GM12865 (cell line): ENCODE measurements at regions not wholly inside any gene's neighbourhood (a gene's known extent, or its start where the extent isn't known, plus 50 kb on each side); places are given as distances from the start of the nearest gene placed in this dataset.

Source experiments
- DNase-seq: peaks from one replicate; pipeline ENCODE4 v3.0.0; 2010; ENCODE audit warnings: low read depth
- H3K4me3 ChIP-seq: 2 replicates; pipeline ENCODE4 v1.5.1; 2011; ENCODE audit warnings: mild to moderate bottlenecking, low read depth, low read length, control low read depth
- TF ChIP-seq, protein P1 (sequence below): IDR thresholded peaks from 2 replicates; pipeline ENCODE4 v1.5.1; 2011; ENCODE audit warnings: low read length, control low read depth, low read depth, inconsistent platforms; ENCODE audit not compliant: insufficient read depth; ENCODE audit errors: missing control alignments

DNA sequence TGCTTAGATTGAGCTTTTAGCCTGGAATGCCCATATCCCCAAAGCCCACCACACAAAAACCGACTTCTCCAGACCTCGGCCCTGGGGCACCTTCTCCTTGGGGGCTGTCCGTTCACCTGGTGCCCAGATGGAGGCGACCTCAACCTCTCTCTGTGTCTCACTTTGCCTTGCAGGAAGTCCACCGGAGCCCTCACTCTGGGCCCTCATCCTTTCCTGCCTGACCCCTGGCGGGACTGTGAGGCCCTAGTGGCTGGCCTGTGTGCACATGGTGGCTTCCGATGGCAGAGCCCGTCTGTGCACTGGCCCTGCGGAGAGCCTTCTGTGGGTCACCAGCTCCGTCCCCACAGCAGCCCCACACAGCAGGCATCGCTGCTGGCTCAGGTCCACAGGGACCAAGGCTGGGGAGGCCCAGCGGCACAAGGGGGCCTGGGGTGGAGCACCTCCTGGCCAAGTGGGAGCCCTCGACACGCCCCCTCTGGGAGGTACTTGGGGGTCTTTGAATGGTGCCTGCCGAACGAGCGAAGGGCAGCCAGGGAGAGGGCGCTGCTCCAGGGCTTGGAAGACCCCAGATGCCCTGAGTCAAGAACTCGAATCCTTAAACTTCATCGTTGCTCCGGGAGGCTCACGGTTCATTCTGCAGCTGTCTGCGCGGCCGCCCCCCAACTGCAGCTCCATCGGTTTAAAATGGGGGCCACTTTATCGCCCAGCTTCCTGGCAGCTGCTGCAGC, 97.2 kb upstream of the ADRA2C start:
- DNase-seq: no peak

DNA sequence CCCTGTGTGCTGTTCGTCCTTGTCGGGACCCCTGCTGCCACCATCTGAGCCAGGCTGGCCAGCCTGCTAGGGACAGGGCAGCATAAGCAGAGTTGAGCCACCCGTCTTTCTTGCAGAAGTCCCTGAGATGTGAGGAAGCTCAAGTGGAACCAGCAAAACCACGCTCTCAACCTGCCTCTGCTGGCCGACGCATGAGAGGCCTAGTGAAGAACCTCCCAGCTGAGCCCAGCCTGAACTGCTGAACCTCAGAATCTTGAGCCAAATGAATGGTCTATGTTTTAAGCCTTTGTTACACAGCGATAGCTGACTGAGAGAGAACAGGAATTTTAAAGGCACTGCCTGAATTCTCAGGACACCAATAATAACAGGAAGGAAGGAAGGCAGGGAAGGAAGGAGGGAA, 98.9 kb upstream of the ADRA2C start:
- DNase-seq: no peak
- no peak overlapping the region for H3K4me3 ChIP-seq
- TF ChIP-seq, protein P1, sequence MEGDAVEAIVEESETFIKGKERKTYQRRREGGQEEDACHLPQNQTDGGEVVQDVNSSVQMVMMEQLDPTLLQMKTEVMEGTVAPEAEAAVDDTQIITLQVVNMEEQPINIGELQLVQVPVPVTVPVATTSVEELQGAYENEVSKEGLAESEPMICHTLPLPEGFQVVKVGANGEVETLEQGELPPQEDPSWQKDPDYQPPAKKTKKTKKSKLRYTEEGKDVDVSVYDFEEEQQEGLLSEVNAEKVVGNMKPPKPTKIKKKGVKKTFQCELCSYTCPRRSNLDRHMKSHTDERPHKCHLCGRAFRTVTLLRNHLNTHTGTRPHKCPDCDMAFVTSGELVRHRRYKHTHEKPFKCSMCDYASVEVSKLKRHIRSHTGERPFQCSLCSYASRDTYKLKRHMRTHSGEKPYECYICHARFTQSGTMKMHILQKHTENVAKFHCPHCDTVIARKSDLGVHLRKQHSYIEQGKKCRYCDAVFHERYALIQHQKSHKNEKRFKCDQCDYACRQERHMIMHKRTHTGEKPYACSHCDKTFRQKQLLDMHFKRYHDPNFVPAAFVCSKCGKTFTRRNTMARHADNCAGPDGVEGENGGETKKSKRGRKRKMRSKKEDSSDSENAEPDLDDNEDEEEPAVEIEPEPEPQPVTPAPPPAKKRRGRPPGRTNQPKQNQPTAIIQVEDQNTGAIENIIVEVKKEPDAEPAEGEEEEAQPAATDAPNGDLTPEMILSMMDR: no peak

More for the DNA sequence above, 97.2 kb upstream of the ADRA2C start:
- TF ChIP-seq, protein P1: no peak
- no peak overlapping the region for H3K4me3 ChIP-seq

DNA sequence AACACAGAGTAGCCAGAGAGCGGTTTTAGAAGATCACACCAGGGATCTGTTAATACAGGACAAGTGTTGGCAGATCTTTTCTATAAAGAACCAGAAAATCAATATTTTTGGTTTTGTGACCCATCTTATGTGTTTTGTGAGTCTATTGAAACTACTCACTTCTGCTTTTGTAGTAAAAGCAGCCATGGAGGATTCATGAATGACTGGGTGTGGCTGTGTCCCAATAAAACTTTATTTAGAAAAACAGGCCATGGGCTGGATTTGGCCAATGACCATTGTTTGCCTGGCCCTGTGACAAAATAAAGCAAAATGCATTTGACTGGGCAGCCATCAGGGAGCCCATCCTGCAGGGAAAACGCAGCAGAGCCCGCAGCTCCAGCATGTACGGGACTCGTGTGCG, 99.9 kb upstream of the ADRA2C start:
- DNase-seq: peak; percentile 42
- TF ChIP-seq, protein P1: no peak
- no peak overlapping the region for H3K4me3 ChIP-seq

DNA sequence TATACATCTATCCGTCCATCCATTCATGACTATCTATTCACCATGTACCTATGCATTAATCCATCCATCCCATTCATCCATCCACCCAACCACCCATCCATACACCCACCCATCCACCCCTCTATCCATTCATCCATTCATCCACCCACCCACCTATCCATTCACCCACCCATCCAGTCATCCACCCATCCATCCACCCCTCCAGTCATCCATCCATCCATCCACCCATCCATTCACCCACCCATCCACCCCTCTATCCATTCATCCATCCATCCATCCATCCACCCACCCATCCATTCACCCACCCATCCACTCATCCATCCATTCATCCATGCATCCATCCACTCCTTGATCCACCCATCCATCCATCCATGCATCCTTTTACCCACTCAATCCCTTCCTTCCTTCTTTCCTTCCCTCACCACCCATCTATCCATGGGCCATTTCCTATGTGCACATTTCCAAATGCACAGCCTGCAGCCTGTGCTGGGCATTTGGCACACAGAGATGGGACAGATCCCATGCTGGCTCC, 100.8 kb upstream of the ADRA2C start:
- H3K4me3 ChIP-seq: no peak overlapping the region
- no peak for DNase-seq
- TF ChIP-seq, protein P1: no peak

GRCh38 chr4:3663791-3664190, 102.4 kb upstream of the ADRA2C start:
- TF ChIP-seq, protein P1: no peak
- H3K4me3 ChIP-seq: no peak overlapping the region
- DNase-seq: no peak

GRCh38 chr4:3662516-3662915, 103.7 kb upstream of the ADRA2C start:
- TF ChIP-seq, protein P1: no peak
- no peak overlapping the region for H3K4me3 ChIP-seq
- no peak for DNase-seq

DNA sequence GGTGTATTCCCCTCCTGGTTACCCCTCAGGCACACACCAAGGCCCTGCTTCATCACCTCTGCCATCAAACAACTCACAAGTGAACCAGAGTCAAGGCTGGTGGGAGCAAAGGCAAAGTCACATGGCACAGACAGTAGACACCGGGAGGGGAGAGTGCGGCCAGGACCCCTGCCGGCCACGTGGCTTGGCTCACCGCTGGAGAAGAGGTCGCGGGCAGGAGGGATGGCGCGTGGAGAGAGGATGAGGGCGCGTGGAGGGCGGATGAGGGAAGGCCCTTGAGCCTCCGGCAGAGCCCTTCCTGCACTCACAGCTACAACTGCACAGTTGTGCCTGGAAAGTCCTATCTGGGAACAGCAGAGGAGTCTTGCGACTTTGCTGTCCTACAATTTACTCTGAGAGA, 104.2 kb upstream of the ADRA2C start:
- DNase-seq: no peak
- TF ChIP-seq, protein P1: no peak
- no peak overlapping the region for H3K4me3 ChIP-seq
